Astrocyte (in vitro differentiated cells and primary cell): ENCODE measurements at regions not wholly inside any gene's neighbourhood (a gene's known extent, or its start where the extent isn't known, plus 50 kb on each side); places are given as distances from the start of the nearest gene placed in this dataset.

Experiments
- DNase-seq: peaks from one replicate; pipeline ENCODE4 v3.0.0-alpha.2; 2010; ENCODE audit warnings: low read depth
- FAIRE-seq: peaks from 2 replicates; lab custom pipeline; 2011; peaks lifted over from hg19 to GRCh38; lab: Jason Lieb, UNC
- H2AFZ ChIP-seq: 2 replicates; pipeline ENCODE4 v1.6.0; 2012; ENCODE audit warnings: low read depth, low read length, inconsistent platforms
- H3K27ac ChIP-seq: 2 replicates; pipeline ENCODE4 v1.5.1; 2011; ENCODE audit warnings: low read depth, low read length, inconsistent platforms
- H3K27me3 ChIP-seq: 2 replicates; pipeline ENCODE4 v1.6.0; 2011; ENCODE audit warnings: low read length, inconsistent platforms; ENCODE audit not compliant: insufficient read depth
- H3K36me3 ChIP-seq: 2 replicates; pipeline ENCODE4 v1.5.1; 2011; ENCODE audit warnings: low read length, inconsistent platforms; ENCODE audit not compliant: insufficient read depth
- H3K4me1 ChIP-seq: 2 replicates; pipeline ENCODE4 v1.5.1; 2011; ENCODE audit warnings: low read length, inconsistent platforms; ENCODE audit not compliant: insufficient read depth
- H3K4me2 ChIP-seq: 2 replicates; pipeline ENCODE4 v1.6.0; 2012; ENCODE audit warnings: low read length, inconsistent platforms
- H3K4me3 ChIP-seq: 2 replicates; pipeline ENCODE4 v1.5.1; 2011; ENCODE audit warnings: low read depth, mild to moderate bottlenecking, low read length, inconsistent platforms; ENCODE audit not compliant: insufficient read depth
- H3K79me2 ChIP-seq: 2 replicates; pipeline ENCODE4 v1.6.0; 2012; ENCODE audit warnings: mild to moderate bottlenecking, low read length, inconsistent platforms; ENCODE audit not compliant: insufficient read depth
- H3K9ac ChIP-seq: 2 replicates; pipeline ENCODE4 v1.6.0; 2012; ENCODE audit warnings: mild to moderate bottlenecking, low read length, inconsistent platforms
- H3K9me3 ChIP-seq: 2 replicates; pipeline ENCODE4 v1.5.1; 2012; ENCODE audit warnings: low read depth, mild to moderate bottlenecking, low read length, inconsistent platforms; ENCODE audit not compliant: insufficient read depth
- H4K20me1 ChIP-seq: 2 replicates; pipeline ENCODE4 v1.6.0; 2012; ENCODE audit warnings: low read length, inconsistent platforms; ENCODE audit not compliant: insufficient read depth
- H3K27ac Mint-ChIP-seq: one replicate; pipeline ENCODE4 v1.8.0; 2021; ENCODE audit warnings: mild to moderate bottlenecking, mixed read lengths; ENCODE audit not compliant: unreplicated experiment
- H3K27me3 Mint-ChIP-seq: one replicate; pipeline ENCODE4 v1.8.0; 2021; ENCODE audit warnings: low read depth, mixed read lengths; ENCODE audit not compliant: unreplicated experiment
- H3K36me3 Mint-ChIP-seq: one replicate; pipeline ENCODE4 v1.8.0; 2021; ENCODE audit warnings: low read depth, mixed read lengths; ENCODE audit not compliant: unreplicated experiment
- H3K4me1 Mint-ChIP-seq: one replicate; pipeline ENCODE4 v1.8.0; 2021; ENCODE audit warnings: low read depth, mixed read lengths; ENCODE audit not compliant: unreplicated experiment
- H3K4me3 Mint-ChIP-seq: one replicate; pipeline ENCODE4 v1.8.0; 2021; ENCODE audit warnings: mild to moderate bottlenecking, moderate library complexity, mixed read lengths; ENCODE audit not compliant: unreplicated experiment
- H3K9me3 Mint-ChIP-seq: one replicate; pipeline ENCODE4 v1.8.0; 2021; ENCODE audit warnings: mild to moderate bottlenecking, mixed read lengths; ENCODE audit not compliant: unreplicated experiment
- EZH2 ChIP-seq: IDR thresholded peaks from 2 replicates; pipeline ENCODE4 v1.6.1; 2012; ENCODE audit warnings: mild to moderate bottlenecking, low read length, inconsistent platforms; ENCODE audit not compliant: insufficient read depth
- TF ChIP-seq, protein P1 (sequence below): IDR thresholded peaks from 2 replicates; pipeline ENCODE4 v1.5.1; 2011; ENCODE audit warnings: low read depth, mild to moderate bottlenecking, inconsistent platforms, low read length, moderate library complexity; ENCODE audit not compliant: insufficient read depth

DNA sequence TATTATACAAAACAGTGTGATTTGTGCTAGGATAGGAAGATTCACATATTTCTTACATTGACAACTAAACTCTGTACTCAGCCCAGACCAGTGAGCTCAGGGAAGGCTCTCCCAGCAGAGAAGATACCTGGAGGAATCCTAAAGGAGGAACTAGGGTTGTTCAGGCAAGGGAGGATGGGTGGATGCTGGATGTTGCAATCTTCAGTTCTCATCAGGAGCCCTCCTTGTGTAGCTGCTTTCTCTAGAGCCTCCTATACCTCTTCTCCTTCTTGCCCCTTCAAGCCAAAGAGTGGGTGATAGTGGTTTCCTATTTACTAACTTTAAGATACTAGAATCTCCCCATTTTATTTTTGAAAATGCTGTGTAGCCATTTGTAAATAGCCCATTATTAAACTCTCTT is 117.3 kb downstream of the NKX6-1 start:
- H3K79me2 ChIP-seq, result no peaks in the 10 kb centered on the region
- H3K27me3 Mint-ChIP-seq, result no peaks in the 10 kb centered on the region
- FAIRE-seq, result no peak

DNA sequence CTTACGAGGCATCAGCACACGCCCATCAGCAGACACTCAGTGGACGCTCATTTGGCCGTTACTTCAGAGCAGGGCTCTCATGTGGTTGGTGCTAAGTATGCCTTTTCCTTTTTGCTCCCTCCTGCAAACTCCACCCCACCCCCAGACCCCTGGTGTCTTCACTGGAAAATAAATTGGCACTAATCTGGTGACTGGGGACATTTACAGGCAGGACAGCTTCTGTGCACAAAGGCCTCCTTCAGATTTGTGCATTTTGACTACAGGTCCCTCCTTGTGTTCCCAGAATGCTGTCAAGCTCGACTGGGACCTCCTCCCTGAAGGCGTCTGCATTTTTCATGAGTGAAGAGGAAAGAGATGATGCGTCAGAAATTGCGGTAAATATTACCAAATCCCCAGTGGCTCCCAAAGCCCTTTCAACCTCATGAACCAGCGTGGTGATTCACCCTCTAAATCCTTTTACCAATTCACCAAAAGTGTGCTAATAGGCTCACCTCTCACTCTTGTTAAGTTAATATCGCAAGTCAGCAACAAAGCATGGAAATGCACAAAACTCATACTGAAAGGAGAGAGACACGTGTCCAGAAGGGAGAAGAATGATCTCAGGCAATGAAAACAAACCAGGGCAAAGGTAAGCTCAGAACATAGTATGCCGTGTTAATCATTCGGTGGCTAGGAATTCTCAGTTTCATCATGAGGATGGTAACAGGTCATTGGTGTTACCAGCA is 119.0 kb downstream of the NKX6-1 start:
- FAIRE-seq, result no peak
- Histone ChIP-seq H3K4me2 (peak overlapping the region; percentile 49), H3K4me3 (no peak overlapping the region), H3K4me1 (no peaks in the 10 kb centered on the region), H3K79me2 (no peaks in the 10 kb centered on the region), H2AFZ (peak overlapping the region; percentile 19), H3K9me3 (no peaks in the 10 kb centered on the region), H3K9ac (no peak overlapping the region), H3K36me3 (no peaks in the 10 kb centered on the region), H3K27me3 (no peaks in the 10 kb centered on the region), H3K27ac (no peak overlapping the region), H4K20me1 (no peaks in the 10 kb centered on the region)
- H3K4me3 Mint-ChIP-seq, result no peak overlapping the region
- no peaks in the 10 kb centered on the region for H3K27me3 Mint-ChIP-seq
- H3K27ac Mint-ChIP-seq, result no peak overlapping the region
- H3K4me1 Mint-ChIP-seq, result no peaks in the 10 kb centered on the region
- TF ChIP-seq, protein P1, sequence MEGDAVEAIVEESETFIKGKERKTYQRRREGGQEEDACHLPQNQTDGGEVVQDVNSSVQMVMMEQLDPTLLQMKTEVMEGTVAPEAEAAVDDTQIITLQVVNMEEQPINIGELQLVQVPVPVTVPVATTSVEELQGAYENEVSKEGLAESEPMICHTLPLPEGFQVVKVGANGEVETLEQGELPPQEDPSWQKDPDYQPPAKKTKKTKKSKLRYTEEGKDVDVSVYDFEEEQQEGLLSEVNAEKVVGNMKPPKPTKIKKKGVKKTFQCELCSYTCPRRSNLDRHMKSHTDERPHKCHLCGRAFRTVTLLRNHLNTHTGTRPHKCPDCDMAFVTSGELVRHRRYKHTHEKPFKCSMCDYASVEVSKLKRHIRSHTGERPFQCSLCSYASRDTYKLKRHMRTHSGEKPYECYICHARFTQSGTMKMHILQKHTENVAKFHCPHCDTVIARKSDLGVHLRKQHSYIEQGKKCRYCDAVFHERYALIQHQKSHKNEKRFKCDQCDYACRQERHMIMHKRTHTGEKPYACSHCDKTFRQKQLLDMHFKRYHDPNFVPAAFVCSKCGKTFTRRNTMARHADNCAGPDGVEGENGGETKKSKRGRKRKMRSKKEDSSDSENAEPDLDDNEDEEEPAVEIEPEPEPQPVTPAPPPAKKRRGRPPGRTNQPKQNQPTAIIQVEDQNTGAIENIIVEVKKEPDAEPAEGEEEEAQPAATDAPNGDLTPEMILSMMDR, result no peak
- no peak for TF ChIP-seq EZH2
- no peaks in the 10 kb centered on the region for H3K9me3 Mint-ChIP-seq
- H3K36me3 Mint-ChIP-seq, result no peaks in the 10 kb centered on the region
- DNase-seq, result peak; percentile 67

More for the DNA sequence above, 117.3 kb downstream of the NKX6-1 start:
- Histone ChIP-seq H3K4me3 (no peak overlapping the region), H3K9me3 (no peaks in the 10 kb centered on the region), H4K20me1 (no peaks in the 10 kb centered on the region), H3K9ac (no peak overlapping the region), H3K27me3 (no peaks in the 10 kb centered on the region), H3K27ac (no peak overlapping the region), H2AFZ (no peak overlapping the region), H3K4me1 (no peaks in the 10 kb centered on the region), H3K36me3 (no peaks in the 10 kb centered on the region), H3K4me2 (no peak overlapping the region)
- DNase-seq, result no peak
- no peak overlapping the region for H3K4me3 Mint-ChIP-seq
- H3K4me1 Mint-ChIP-seq, result no peaks in the 10 kb centered on the region
- no peaks in the 10 kb centered on the region for H3K36me3 Mint-ChIP-seq
- H3K9me3 Mint-ChIP-seq, result no peaks in the 10 kb centered on the region
- no peak for TF ChIP-seq EZH2
- H3K27ac Mint-ChIP-seq, result no peak overlapping the region

DNA sequence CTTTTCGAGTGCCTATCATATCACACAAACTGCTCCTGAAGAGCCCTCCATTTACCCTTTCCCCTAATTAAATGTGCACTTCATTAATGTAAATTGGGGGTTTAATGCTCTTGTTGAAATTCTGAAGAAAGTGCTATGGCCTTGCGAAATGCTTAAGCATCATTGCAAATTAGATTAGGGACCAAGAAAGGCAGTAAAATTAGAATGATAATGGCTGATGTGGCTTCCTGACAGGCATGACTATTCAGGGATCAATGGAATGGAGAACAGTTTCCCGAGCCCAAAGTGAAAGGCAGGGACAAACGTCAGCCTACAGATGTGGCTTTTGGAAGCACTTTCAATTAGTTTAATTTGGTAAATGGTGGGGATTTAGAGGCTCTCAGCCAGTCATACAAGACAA is 120.1 kb downstream of the NKX6-1 start:
- H3K4me3 Mint-ChIP-seq, result no peak overlapping the region
- no peaks in the 10 kb centered on the region for H3K27me3 Mint-ChIP-seq

More for the DNA sequence above, 120.1 kb downstream of the NKX6-1 start:
- Histone ChIP-seq H3K4me2 (no peak overlapping the region), H3K79me2 (no peaks in the 10 kb centered on the region), H3K9ac (no peak overlapping the region), H3K27me3 (no peaks in the 10 kb centered on the region), H3K36me3 (no peaks in the 10 kb centered on the region), H4K20me1 (no peaks in the 10 kb centered on the region), H3K9me3 (no peaks in the 10 kb centered on the region), H2AFZ (no peak overlapping the region), H3K4me3 (no peak overlapping the region), H3K27ac (no peak overlapping the region), H3K4me1 (no peaks in the 10 kb centered on the region)
- no peak overlapping the region for H3K27ac Mint-ChIP-seq
- H3K9me3 Mint-ChIP-seq, result no peaks in the 10 kb centered on the region
- DNase-seq, result no peak
- no peak for FAIRE-seq
- no peaks in the 10 kb centered on the region for H3K4me1 Mint-ChIP-seq
- TF ChIP-seq, protein P1, result no peak
- TF ChIP-seq EZH2, result no peak
- H3K36me3 Mint-ChIP-seq, result no peaks in the 10 kb centered on the region
